Endothelial cell of umbilical vein (primary cell): ENCODE measurements at regions not wholly inside any gene's neighbourhood (a gene's known extent, or its start where the extent isn't known, plus 50 kb on each side); places are given as distances from the start of the nearest gene placed in this dataset.

ENCODE experiments used
- EZH2 ChIP-seq: IDR thresholded peaks from 2 replicates; pipeline ENCODE4 v1.6.1; 2012; ENCODE audit warnings: borderline replicate concordance, low read depth, mild to moderate bottlenecking, moderate library complexity, low read length, inconsistent platforms; ENCODE audit not compliant: severe bottlenecking
- GATA2 ChIP-seq: IDR thresholded peaks from 2 replicates; pipeline ENCODE4 v1.7.0; 2011; ENCODE audit warnings: low read depth, mild to moderate bottlenecking, moderate library complexity, mixed read lengths, low read length; ENCODE audit not compliant: insufficient read length, insufficient read depth
- JUN ChIP-seq: IDR thresholded peaks from 2 replicates; pipeline ENCODE4 v1.6.1; 2011; ENCODE audit warnings: borderline replicate concordance, low read depth; ENCODE audit not compliant: insufficient read length, insufficient read depth
- POLR2A ChIP-seq: IDR thresholded peaks from 2 replicates; pipeline ENCODE4 v1.6.1; 2012; ENCODE audit warnings: low read depth, mild to moderate bottlenecking, control low read depth, low read length
- POLR2AphosphoS5 ChIP-seq: IDR thresholded peaks from 2 replicates; pipeline ENCODE4 v1.6.1; 2012; ENCODE audit warnings: low read depth, mild to moderate bottlenecking, control low read depth, low read length, moderate library complexity; ENCODE audit not compliant: insufficient read depth
- TF ChIP-seq, protein P1 (sequence below), 2 donors: IDR thresholded peaks; 1 replicate in 1 of 2; 2 replicates in 1 of 2; pipeline ENCODE4 v1.5.1; 2011; ENCODE audit warnings: low read length in 2 of 2, mild to moderate bottlenecking in 2 of 2, moderate library complexity in 2 of 2, control low read depth in 1 of 2, inconsistent platforms in 1 of 2, low read depth in 1 of 2; ENCODE audit not compliant: insufficient read depth in 1 of 2; ENCODE audit errors: extremely low read depth in 1 of 2

DNA sequence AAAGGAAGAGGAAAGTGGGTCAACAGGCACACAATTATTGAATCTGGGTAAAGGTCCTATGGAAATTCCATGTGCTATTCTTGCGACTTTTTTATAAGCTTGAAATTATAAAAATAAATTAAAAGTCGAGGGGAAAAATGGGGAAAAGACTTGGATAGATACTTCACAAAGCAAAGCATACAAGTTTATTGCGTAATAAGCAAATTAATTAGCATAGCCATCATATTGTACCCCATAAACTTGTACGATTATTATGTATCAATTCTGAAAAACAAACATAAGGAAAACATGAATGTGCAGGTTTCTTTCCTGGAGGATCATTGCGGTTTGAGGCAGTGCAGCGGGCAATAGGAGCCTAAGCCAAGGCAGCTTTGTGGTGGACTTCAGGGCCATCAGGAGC, 351.6 kb upstream of the NOX3 start:
- TF ChIP-seq GATA2, result no peak
- TF ChIP-seq, protein P1, sequence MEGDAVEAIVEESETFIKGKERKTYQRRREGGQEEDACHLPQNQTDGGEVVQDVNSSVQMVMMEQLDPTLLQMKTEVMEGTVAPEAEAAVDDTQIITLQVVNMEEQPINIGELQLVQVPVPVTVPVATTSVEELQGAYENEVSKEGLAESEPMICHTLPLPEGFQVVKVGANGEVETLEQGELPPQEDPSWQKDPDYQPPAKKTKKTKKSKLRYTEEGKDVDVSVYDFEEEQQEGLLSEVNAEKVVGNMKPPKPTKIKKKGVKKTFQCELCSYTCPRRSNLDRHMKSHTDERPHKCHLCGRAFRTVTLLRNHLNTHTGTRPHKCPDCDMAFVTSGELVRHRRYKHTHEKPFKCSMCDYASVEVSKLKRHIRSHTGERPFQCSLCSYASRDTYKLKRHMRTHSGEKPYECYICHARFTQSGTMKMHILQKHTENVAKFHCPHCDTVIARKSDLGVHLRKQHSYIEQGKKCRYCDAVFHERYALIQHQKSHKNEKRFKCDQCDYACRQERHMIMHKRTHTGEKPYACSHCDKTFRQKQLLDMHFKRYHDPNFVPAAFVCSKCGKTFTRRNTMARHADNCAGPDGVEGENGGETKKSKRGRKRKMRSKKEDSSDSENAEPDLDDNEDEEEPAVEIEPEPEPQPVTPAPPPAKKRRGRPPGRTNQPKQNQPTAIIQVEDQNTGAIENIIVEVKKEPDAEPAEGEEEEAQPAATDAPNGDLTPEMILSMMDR (IDR thresholded peaks at IDR 0.05; ENCODE audit: extremely low read depth in 1 of 2, insufficient read depth in 1 of 2, low read depth in 1 of 2, low read length in 2 of 2), result no peak
- no peak for TF ChIP-seq POLR2A
- TF ChIP-seq JUN, result no peak
- no peak for TF ChIP-seq EZH2
- TF ChIP-seq POLR2AphosphoS5, result no peak
